Sigmoid colon (tissue), 3 donors: ENCODE measurements at regions not wholly inside any gene's neighbourhood (a gene's known extent, or its start where the extent isn't known, plus 50 kb on each side); places are given as distances from the start of the nearest gene placed in this dataset.

ENCODE experiments used
- POLR2A ChIP-seq, 2 donors: fragments of 450-650 bp; IDR thresholded peaks; one replicate each; pipeline ENCODE4 v1.6.1; 2016; ENCODE audit warnings: antibody characterized with exemption in 2 of 2, mild to moderate bottlenecking in 2 of 2, moderate library complexity in 2 of 2
- TF ChIP-seq, protein P1 (sequence below), 4 experiments: fragments of 450-650 bp in 3 of 4; fragments of 200-600 bp in 1 of 4; IDR thresholded peaks; one replicate each; pipeline ENCODE4 v1.5.1; 2016 to 2019; ENCODE audit warnings: antibody characterized with exemption in 4 of 4, mild to moderate bottlenecking in 3 of 4, moderate library complexity in 2 of 4

DNA sequence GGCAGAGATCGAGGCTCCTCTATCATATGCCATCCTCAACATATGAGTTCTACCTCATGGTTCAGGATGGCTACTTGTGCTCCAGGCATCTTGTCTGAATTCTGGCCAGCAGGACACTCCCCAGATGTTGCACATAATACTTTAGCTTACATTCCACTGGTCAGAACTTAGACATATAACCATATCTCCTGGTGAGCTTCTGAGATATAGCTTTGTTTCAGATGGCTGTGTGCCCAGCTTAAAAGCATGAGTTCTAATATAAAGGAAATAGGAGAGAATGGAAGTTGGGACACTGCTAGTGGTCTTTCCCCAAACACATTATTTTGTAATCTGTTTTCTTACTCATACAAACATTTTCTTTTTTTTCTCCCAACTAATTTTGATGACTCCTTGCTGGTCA is 50.8 kb upstream of the IFRD1 start:
- TF ChIP-seq, protein P1, sequence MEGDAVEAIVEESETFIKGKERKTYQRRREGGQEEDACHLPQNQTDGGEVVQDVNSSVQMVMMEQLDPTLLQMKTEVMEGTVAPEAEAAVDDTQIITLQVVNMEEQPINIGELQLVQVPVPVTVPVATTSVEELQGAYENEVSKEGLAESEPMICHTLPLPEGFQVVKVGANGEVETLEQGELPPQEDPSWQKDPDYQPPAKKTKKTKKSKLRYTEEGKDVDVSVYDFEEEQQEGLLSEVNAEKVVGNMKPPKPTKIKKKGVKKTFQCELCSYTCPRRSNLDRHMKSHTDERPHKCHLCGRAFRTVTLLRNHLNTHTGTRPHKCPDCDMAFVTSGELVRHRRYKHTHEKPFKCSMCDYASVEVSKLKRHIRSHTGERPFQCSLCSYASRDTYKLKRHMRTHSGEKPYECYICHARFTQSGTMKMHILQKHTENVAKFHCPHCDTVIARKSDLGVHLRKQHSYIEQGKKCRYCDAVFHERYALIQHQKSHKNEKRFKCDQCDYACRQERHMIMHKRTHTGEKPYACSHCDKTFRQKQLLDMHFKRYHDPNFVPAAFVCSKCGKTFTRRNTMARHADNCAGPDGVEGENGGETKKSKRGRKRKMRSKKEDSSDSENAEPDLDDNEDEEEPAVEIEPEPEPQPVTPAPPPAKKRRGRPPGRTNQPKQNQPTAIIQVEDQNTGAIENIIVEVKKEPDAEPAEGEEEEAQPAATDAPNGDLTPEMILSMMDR (IDR thresholded peaks at IDR 0.05), result no peak
- no peak for TF ChIP-seq POLR2A (IDR thresholded peaks at IDR 0.05)
